Activated CD4-positive, alpha-beta T cell treated with anti-CD3 and anti-CD28 coated beads, Interleukin-2, amount 50 U/mL, for 48 hours (primary cell): ENCODE measurements at regions not wholly inside any gene's neighbourhood (a gene's known extent, or its start where the extent isn't known, plus 50 kb on each side); places are given as distances from the start of the nearest gene placed in this dataset.

Experiments used
- DNase-seq, 2 experiments: peaks; one replicate each; pipeline ENCODE4 v3.0.0-alpha.2; 2020

GRCh38 chr2:195606179-195606578 lies 50.8 kb upstream of the SLC39A10 start:
- DNase-seq, result no peak

- DNase-seq, result no peak
These were observed 52.3 kb upstream of the SLC39A10 start for GRCh38 chr2:195604706-195605105.

- DNase-seq, result no peak
These were observed 53.0 kb upstream of the SLC39A10 start for GRCh38 chr2:195603998-195604397.

GRCh38 chr2:195603408-195603807 lies 53.6 kb upstream of the SLC39A10 start:
- no peak for DNase-seq

GRCh38 chr2:195602687-195603086 lies 54.3 kb upstream of the SLC39A10 start:
- no peak for DNase-seq

- DNase-seq, result no peak
These were observed 55.7 kb upstream of the SLC39A10 start for GRCh38 chr2:195601361-195601760.

GRCh38 chr2:195600778-195601177 lies 56.2 kb upstream of the SLC39A10 start:
- no peak for DNase-seq

GRCh38 chr2:195596840-195597239 lies 60.2 kb upstream of the SLC39A10 start:
- DNase-seq, result no peak

- no peak for DNase-seq
These were observed 61.2 kb upstream of the SLC39A10 start for GRCh38 chr2:195595825-195596224.

GRCh38 chr2:195594919-195595694 lies 61.9 kb upstream of the SLC39A10 start:
- DNase-seq, result no peak

- DNase-seq, result no peak
These were observed 62.8 kb upstream of the SLC39A10 start for GRCh38 chr2:195594248-195594647.

GRCh38 chr2:195592105-195592504 lies 64.9 kb upstream of the SLC39A10 start:
- DNase-seq, result no peak

- DNase-seq, result no peak
These were observed 66.2 kb upstream of the SLC39A10 start for GRCh38 chr2:195590861-195591205.

GRCh38 chr2:195590199-195590860 lies 66.7 kb upstream of the SLC39A10 start:
- DNase-seq, result no peak

GRCh38 chr2:195587966-195588365 lies 69.1 kb upstream of the SLC39A10 start:
- no peak for DNase-seq

GRCh38 chr2:195586062-195586714 lies 70.8 kb upstream of the SLC39A10 start:
- DNase-seq, result no peak

- DNase-seq, result no peak
These were observed 74.8 kb upstream of the SLC39A10 start for GRCh38 chr2:195582188-195582587.

- no peak for DNase-seq
These were observed 77.1 kb upstream of the SLC39A10 start for GRCh38 chr2:195579776-195580555.

- DNase-seq, result no peak
These were observed 81.1 kb upstream of the SLC39A10 start for GRCh38 chr2:195575879-195576401.

GRCh38 chr2:195575016-195575415 lies 82.0 kb upstream of the SLC39A10 start:
- no peak for DNase-seq

- no peak for DNase-seq
These were observed 82.7 kb upstream of the SLC39A10 start for GRCh38 chr2:195574312-195574711.

GRCh38 chr2:195572895-195573683 lies 83.9 kb upstream of the SLC39A10 start:
- DNase-seq, result no peak
